ENCODE measurements at regions not wholly inside any gene's neighbourhood (a gene's known extent, or its start where the extent isn't known, plus 50 kb on each side); places are given as distances from the start of the nearest gene placed in this dataset.

- peak; percentile 58 to 59 for ATAC-seq
- Histone ChIP-seq H3K27ac (no peak overlapping the region), H3K4me3 (no peak overlapping the region), H3K9me3 (no peaks in the 10 kb centered on the region), H3K4me1 (peaks cover 5% of the 10 kb centered on the region), H3K36me3 (no peaks in the 10 kb centered on the region), H3K27me3 (ENCODE audit: low read depth) (no peaks in the 10 kb centered on the region)
- no peak for DNase-seq
- TF ChIP-seq CTCF (IDR thresholded peaks at IDR 0.05): no peak
- intact Hi-C loops (cut with DNase I): no loop called here
These were observed 115.2 kb downstream of the MRPL14 start for GRCh38 chr6:44012078-44012493.

- Histone ChIP-seq H3K4me1 (peaks cover 5% of the 10 kb centered on the region), H3K27ac (no peak overlapping the region), H3K9me3 (no peaks in the 10 kb centered on the region), H3K4me3 (no peak overlapping the region), H3K27me3 (ENCODE audit: low read depth) (no peaks in the 10 kb centered on the region), H3K36me3 (no peaks in the 10 kb centered on the region)
- TF ChIP-seq CTCF (IDR thresholded peaks at IDR 0.05): no peak
- ATAC-seq (no peak), DNase-seq (no peak)
- intact Hi-C loops (cut with DNase I): no loop called here
These were observed 115.8 kb downstream of the MRPL14 start for GRCh38 chr6:44011350-44011920.

GRCh38 chr6:44010411-44011349 is 116.6 kb downstream of the MRPL14 start:
- TF ChIP-seq CTCF (IDR thresholded peaks at IDR 0.05): no peak
- no peaks in the 10 kb centered on the region for H3K36me3 ChIP-seq
- DNase-seq: no peak
- H3K4me1 ChIP-seq: peaks cover 5% of the 10 kb centered on the region
- peak; percentile 23 to 39 for ATAC-seq
- H3K4me3 ChIP-seq: no peak overlapping the region
- no peaks in the 10 kb centered on the region for H3K9me3 ChIP-seq
- intact Hi-C loops (cut with DNase I): no loop called here
- no peak overlapping the region for H3K27ac ChIP-seq
- no peaks in the 10 kb centered on the region for H3K27me3 ChIP-seq (ENCODE audit: low read depth)

- intact Hi-C loops (cut with DNase I): no loop called here
- H3K27me3 ChIP-seq (ENCODE audit: low read depth): peaks cover 2% of the 10 kb centered on the region
These were observed 117.6 kb downstream of the MRPL14 start for GRCh38 chr6:44009425-44010321.

More at GRCh38 chr6:44009425-44010321, 117.6 kb downstream of the MRPL14 start:
- TF ChIP-seq CTCF (IDR thresholded peaks at IDR 0.05): no peak
- Histone ChIP-seq H3K4me1 (peaks cover 5% of the 10 kb centered on the region), H3K36me3 (no peaks in the 10 kb centered on the region), H3K27ac (no peak overlapping the region), H3K9me3 (no peaks in the 10 kb centered on the region), H3K4me3 (no peak overlapping the region)
- DNase-seq (no peak), ATAC-seq (no peak)

All from lower lobe of right lung (tissue), 2 donors.